CD4-positive, alpha-beta T cell treated with Interleukin-17A for 1 hour (primary cell): ENCODE measurements at regions not wholly inside any gene's neighbourhood (a gene's known extent, or its start where the extent isn't known, plus 50 kb on each side); places are given as distances from the start of the nearest gene placed in this dataset.
"Not testable (repeated sequence)": the region's sequence is repeated elsewhere in the genome, so short reads cannot be mapped to it uniquely, and the experiment has no call there.

Experiments used
- DNase-seq: peaks from one replicate; pipeline ENCODE4 v3.0.0-alpha.2; 2020

GRCh38 chr9:95783426-95783975 lies 92.0 kb upstream of the ERCC6L2 start:
- no peak for DNase-seq

GRCh38 chr9:95780751-95781150 lies 94.7 kb upstream of the ERCC6L2 start:
- DNase-seq: no peak

GRCh38 chr9:95780121-95780520 lies 95.4 kb upstream of the ERCC6L2 start:
- DNase-seq: no peak

- not testable (repeated sequence) for DNase-seq
These were observed 95.9 kb upstream of the ERCC6L2 start for GRCh38 chr9:95779597-95779996.

GRCh38 chr9:95778957-95779356 lies 96.5 kb upstream of the ERCC6L2 start:
- DNase-seq: no peak

- DNase-seq: no peak
These were observed 98.4 kb upstream of the ERCC6L2 start for GRCh38 chr9:95777136-95777535.

- DNase-seq: no peak
These were observed 99.3 kb upstream of the ERCC6L2 start for GRCh38 chr9:95776176-95776575.

- no peak for DNase-seq
These were observed 100.3 kb upstream of the ERCC6L2 start for GRCh38 chr9:95775191-95775590.

- DNase-seq: no peak
These were observed 102.5 kb upstream of the ERCC6L2 start for GRCh38 chr9:95773053-95773418.

GRCh38 chr9:95772320-95773052 lies 103.0 kb upstream of the ERCC6L2 start:
- no peak for DNase-seq

GRCh38 chr9:95771556-95772246 lies 103.8 kb upstream of the ERCC6L2 start:
- no peak for DNase-seq

- DNase-seq: no peak
These were observed 104.8 kb upstream of the ERCC6L2 start for GRCh38 chr9:95770653-95771131.

GRCh38 chr9:95769909-95770433 lies 105.5 kb upstream of the ERCC6L2 start:
- DNase-seq: no peak

GRCh38 chr9:95769473-95769872 lies 106.0 kb upstream of the ERCC6L2 start:
- no peak for DNase-seq

GRCh38 chr9:95766906-95767305 lies 108.6 kb upstream of the ERCC6L2 start:
- no peak for DNase-seq

- no peak for DNase-seq
These were observed 110.8 kb upstream of the ERCC6L2 start for GRCh38 chr9:95764533-95765319.

- no peak for DNase-seq
These were observed 111.5 kb upstream of the ERCC6L2 start for GRCh38 chr9:95763983-95764382.

GRCh38 chr9:95763006-95763405 lies 112.5 kb upstream of the ERCC6L2 start:
- DNase-seq: no peak

GRCh38 chr9:95762322-95762721 lies 113.2 kb upstream of the ERCC6L2 start:
- DNase-seq: no peak

GRCh38 chr9:95760791-95761190 lies 114.7 kb upstream of the ERCC6L2 start:
- DNase-seq: no peak

- DNase-seq: no peak
These were observed 118.1 kb upstream of the ERCC6L2 start for GRCh38 chr9:95757439-95757838.

GRCh38 chr9:95756986-95757385 lies 118.5 kb upstream of the ERCC6L2 start:
- no peak for DNase-seq

- DNase-seq: no peak
These were observed 119.4 kb upstream of the ERCC6L2 start for GRCh38 chr9:95756101-95756500.
